Mesothelial cell of epicardium (in vitro differentiated cells): ENCODE measurements at regions not wholly inside any gene's neighbourhood (a gene's known extent, or its start where the extent isn't known, plus 50 kb on each side); places are given as distances from the start of the nearest gene placed in this dataset.

Source experiments
- DNase-seq, 2 experiments: peaks; one replicate each; pipeline ENCODE4 v3.0.0; 2021; ENCODE audit warnings: low spot score in 2 of 2; ENCODE audit not compliant: unreplicated experiment in 2 of 2
- H3K27ac Mint-ChIP-seq: 2 replicates; pipeline ENCODE4 v1.8.0; 2021; ENCODE audit warnings: mixed read lengths
- H3K27me3 Mint-ChIP-seq: 2 replicates; pipeline ENCODE4 v1.8.0; 2021; ENCODE audit warnings: low read depth, mixed read lengths
- H3K36me3 Mint-ChIP-seq: 2 replicates; pipeline ENCODE4 v1.8.0; 2021; ENCODE audit warnings: mixed read lengths
- H3K4me1 Mint-ChIP-seq: 2 replicates; pipeline ENCODE4 v1.8.0; 2021; ENCODE audit warnings: mixed read lengths
- H3K4me3 Mint-ChIP-seq: 2 replicates; pipeline ENCODE4 v1.8.0; 2021; ENCODE audit warnings: mild to moderate bottlenecking, moderate library complexity, mixed read lengths
- H3K9me3 Mint-ChIP-seq: 2 replicates; pipeline ENCODE4 v1.8.0; 2021; ENCODE audit warnings: mixed read lengths
- CTCF ChIP-seq: fragments of 200-600 bp; sonication (generic); IDR thresholded peaks from one replicate; pipeline ENCODE4 v1.5.0; 2021; ENCODE audit warnings: antibody characterized with exemption; ENCODE audit not compliant: unreplicated experiment

- no peaks in the 10 kb centered on the region for H3K9me3 Mint-ChIP-seq
- H3K27ac Mint-ChIP-seq = no peak overlapping the region
- DNase-seq = no peak
- H3K4me3 Mint-ChIP-seq = no peak overlapping the region
- no peaks in the 10 kb centered on the region for H3K36me3 Mint-ChIP-seq
- no peak for TF ChIP-seq CTCF
- H3K4me1 Mint-ChIP-seq = peaks cover 20% of the 10 kb centered on the region
- no peaks in the 10 kb centered on the region for H3K27me3 Mint-ChIP-seq
These were observed 146.4 kb upstream of the ZNF366 start for GRCh38 chr5:72653586-72653985.

GRCh38 chr5:72651779-72652178, 144.6 kb upstream of the ZNF366 start:
- H3K27me3 Mint-ChIP-seq = no peaks in the 10 kb centered on the region
- H3K27ac Mint-ChIP-seq = no peak overlapping the region
- TF ChIP-seq CTCF = no peak
- no peak overlapping the region for H3K4me3 Mint-ChIP-seq
- H3K36me3 Mint-ChIP-seq = no peaks in the 10 kb centered on the region
- H3K4me1 Mint-ChIP-seq = peaks cover 32% of the 10 kb centered on the region
- DNase-seq = no peak
- H3K9me3 Mint-ChIP-seq = no peaks in the 10 kb centered on the region

- peaks cover 32% of the 10 kb centered on the region for H3K4me1 Mint-ChIP-seq
- no peak for TF ChIP-seq CTCF
- H3K4me3 Mint-ChIP-seq = no peak overlapping the region
- DNase-seq = no peak
- H3K9me3 Mint-ChIP-seq = no peaks in the 10 kb centered on the region
- no peaks in the 10 kb centered on the region for H3K36me3 Mint-ChIP-seq
- no peaks in the 10 kb centered on the region for H3K27me3 Mint-ChIP-seq
- no peak overlapping the region for H3K27ac Mint-ChIP-seq
These were observed 143.9 kb upstream of the ZNF366 start for GRCh38 chr5:72651109-72651508.

GRCh38 chr5:72649449-72649848, 142.2 kb upstream of the ZNF366 start:
- H3K4me3 Mint-ChIP-seq = no peak overlapping the region
- no peak for TF ChIP-seq CTCF
- no peaks in the 10 kb centered on the region for H3K36me3 Mint-ChIP-seq
- peaks cover 32% of the 10 kb centered on the region for H3K4me1 Mint-ChIP-seq
- peak overlapping the region; percentile 2 for H3K27ac Mint-ChIP-seq
- no peak for DNase-seq
- H3K27me3 Mint-ChIP-seq = peaks cover 3% of the 10 kb centered on the region
- no peaks in the 10 kb centered on the region for H3K9me3 Mint-ChIP-seq

GRCh38 chr5:72648480-72648879, 141.3 kb upstream of the ZNF366 start:
- no peak overlapping the region for H3K4me3 Mint-ChIP-seq
- TF ChIP-seq CTCF = no peak
- H3K27ac Mint-ChIP-seq = no peak overlapping the region
- DNase-seq = no peak
- H3K9me3 Mint-ChIP-seq = no peaks in the 10 kb centered on the region
- no peaks in the 10 kb centered on the region for H3K36me3 Mint-ChIP-seq
- H3K4me1 Mint-ChIP-seq = peaks cover 26% of the 10 kb centered on the region
- H3K27me3 Mint-ChIP-seq = peaks cover 3% of the 10 kb centered on the region

GRCh38 chr5:72647806-72648205, 140.6 kb upstream of the ZNF366 start:
- Mint-ChIP-seq H3K4me3 (no peak overlapping the region), H3K27ac (peak overlapping the region; percentile 10), H3K9me3 (no peaks in the 10 kb centered on the region), H3K27me3 (peaks cover 3% of the 10 kb centered on the region), H3K36me3 (no peaks in the 10 kb centered on the region), H3K4me1 (peaks cover 20% of the 10 kb centered on the region)
- no peak for TF ChIP-seq CTCF
- DNase-seq = no peak
